ENCODE measurements at regions not wholly inside any gene's neighbourhood (a gene's known extent, or its start where the extent isn't known, plus 50 kb on each side); places are given as distances from the start of the nearest gene placed in this dataset.

GRCh38 chr13:44308352-44308751 lies 65.3 kb upstream of the SERP2 start:
- in situ Hi-C loops (cut with MboI; ENCODE audit: low pct_ligation_motif_present in 1 of 4, low pct_unique_long_range_greater_than_20kb in 1 of 4, low sequenced_read_pairs in 3 of 4): no loop called here
- peak overlapping the region; percentile 65 to 83 (median 78) for H3K27ac ChIP-seq
- no peaks in the 10 kb centered on the region for H3K9me3 ChIP-seq
- no peak for TF ChIP-seq POLR2A (IDR thresholded peaks at IDR 0.05)
- no peak for TF ChIP-seq EP300 (IDR thresholded peaks at IDR 0.05; ENCODE audit: low read depth)
- TF ChIP-seq POLR2AphosphoS5 (IDR thresholded peaks at IDR 0.05): no peak
- TF ChIP-seq, protein P1, sequence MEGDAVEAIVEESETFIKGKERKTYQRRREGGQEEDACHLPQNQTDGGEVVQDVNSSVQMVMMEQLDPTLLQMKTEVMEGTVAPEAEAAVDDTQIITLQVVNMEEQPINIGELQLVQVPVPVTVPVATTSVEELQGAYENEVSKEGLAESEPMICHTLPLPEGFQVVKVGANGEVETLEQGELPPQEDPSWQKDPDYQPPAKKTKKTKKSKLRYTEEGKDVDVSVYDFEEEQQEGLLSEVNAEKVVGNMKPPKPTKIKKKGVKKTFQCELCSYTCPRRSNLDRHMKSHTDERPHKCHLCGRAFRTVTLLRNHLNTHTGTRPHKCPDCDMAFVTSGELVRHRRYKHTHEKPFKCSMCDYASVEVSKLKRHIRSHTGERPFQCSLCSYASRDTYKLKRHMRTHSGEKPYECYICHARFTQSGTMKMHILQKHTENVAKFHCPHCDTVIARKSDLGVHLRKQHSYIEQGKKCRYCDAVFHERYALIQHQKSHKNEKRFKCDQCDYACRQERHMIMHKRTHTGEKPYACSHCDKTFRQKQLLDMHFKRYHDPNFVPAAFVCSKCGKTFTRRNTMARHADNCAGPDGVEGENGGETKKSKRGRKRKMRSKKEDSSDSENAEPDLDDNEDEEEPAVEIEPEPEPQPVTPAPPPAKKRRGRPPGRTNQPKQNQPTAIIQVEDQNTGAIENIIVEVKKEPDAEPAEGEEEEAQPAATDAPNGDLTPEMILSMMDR (IDR thresholded peaks at IDR 0.05): no peak
- no peaks in the 10 kb centered on the region for H3K27me3 ChIP-seq
- no peak overlapping the region for H3K4me3 ChIP-seq
- DNase-seq: no peak
- H3K36me3 ChIP-seq: no peaks in the 10 kb centered on the region
- 88% methylated on average over 3 of the region's 3 CpGs; no CpG with 5 or more reads in 1 of the 2 donors for WGBS, 2 donors (ENCODE audit: low coverage in 1 of 2)
- peaks cover 24 to 75% (median 51%) of the 10 kb centered on the region in 4 donors for H3K4me1 ChIP-seq
- intact Hi-C loops (cut with DNase I; ENCODE audit: low total_unique reads): loop anchor here (10.0 kb wide), 2 partner anchors 84 to 126 kb away; no protein-coding TSS in a partner anchor

- Histone ChIP-seq H3K27me3 (no peaks in the 10 kb centered on the region), H3K9me3 (no peaks in the 10 kb centered on the region), H3K4me3 (no peak overlapping the region), H3K27ac (peak overlapping the region; percentile 65 to 83 (median 78)), H3K36me3 (no peaks in the 10 kb centered on the region), H3K4me1 (peaks cover 17 to 70% (median 52%) of the 10 kb centered on the region in 4 donors)
- in situ Hi-C loops (cut with MboI; ENCODE audit: low pct_ligation_motif_present in 1 of 4, low pct_unique_long_range_greater_than_20kb in 1 of 4, low sequenced_read_pairs in 3 of 4) (no loop called here), intact Hi-C loops (cut with DNase I; ENCODE audit: low total_unique reads) (loop anchor here (10.0 kb wide), 2 partner anchors 85 to 125 kb away; no protein-coding TSS in a partner anchor)
- WGBS, 2 donors (ENCODE audit: low coverage in 1 of 2): 40 to 64% methylated on average over 1 to 15 of the region's 15 CpGs
- DNase-seq: peak; percentile 84
- TF ChIP-seq EP300 (IDR thresholded peaks at IDR 0.05; ENCODE audit: low read depth): no peak
- TF ChIP-seq, protein P1 (IDR thresholded peaks at IDR 0.05): peak in 2 of 5 experiments; percentile 42 to 55
- peak; percentile 50 for TF ChIP-seq POLR2A (IDR thresholded peaks at IDR 0.05)
- TF ChIP-seq POLR2AphosphoS5 (IDR thresholded peaks at IDR 0.05): peak; percentile 56 to 71 (median 60)
Measured at GRCh38 chr13:44309794-44310757, 63.5 kb upstream of the SERP2 start.

DNA sequence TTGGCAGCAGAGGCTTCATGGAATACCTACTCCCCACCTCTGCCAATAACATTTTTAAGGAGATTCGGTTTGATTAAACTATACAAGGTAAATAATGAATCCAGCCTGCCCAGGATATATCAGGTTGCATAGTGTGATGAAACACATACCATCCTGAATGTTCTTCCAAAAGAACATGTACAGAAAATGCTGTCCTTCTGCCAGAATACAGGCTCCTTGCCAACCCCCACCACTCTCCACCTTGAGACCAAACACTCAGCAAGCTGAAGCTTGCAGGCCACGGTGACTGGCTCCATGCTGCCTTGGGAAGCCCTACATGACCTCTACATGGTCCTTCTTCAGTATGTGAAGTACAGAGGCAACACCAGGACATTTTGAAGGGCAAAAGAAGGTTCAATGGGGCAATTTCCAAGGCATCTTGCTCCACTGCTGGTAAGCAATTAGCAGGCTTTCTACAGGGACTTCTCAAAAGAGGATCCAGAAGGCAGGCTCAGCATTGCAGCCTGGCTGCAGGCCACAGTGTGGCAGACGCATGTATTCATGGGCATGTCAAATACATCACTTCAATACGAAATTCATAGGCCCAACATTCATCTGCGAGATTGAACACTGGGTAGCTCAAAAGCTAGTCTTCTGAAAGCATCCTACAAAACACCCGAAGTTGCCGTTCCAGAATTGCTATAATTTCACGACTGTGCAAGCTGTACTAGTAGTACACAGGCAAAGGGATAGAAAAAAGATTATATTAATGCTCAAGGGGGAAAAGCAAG lies 62.4 kb upstream of the SERP2 start:
- Histone ChIP-seq H3K4me3 (no peak overlapping the region), H3K36me3 (no peaks in the 10 kb centered on the region), H3K27ac (peak overlapping the region in 3 of 4 donors; percentile 65 to 83 (median 74)), H3K9me3 (no peaks in the 10 kb centered on the region), H3K4me1 (peaks cover 10 to 59% (median 42%) of the 10 kb centered on the region in 4 donors), H3K27me3 (no peaks in the 10 kb centered on the region)
- TF ChIP-seq POLR2AphosphoS5 (IDR thresholded peaks at IDR 0.05) (peak in 1 of 3 donors; percentile 12), POLR2A (IDR thresholded peaks at IDR 0.05) (no peak)
- TF ChIP-seq, protein P1 (IDR thresholded peaks at IDR 0.05): no peak
- intact Hi-C loops (cut with DNase I; ENCODE audit: low total_unique reads): no loop called here
- in situ Hi-C loops (cut with MboI; ENCODE audit: low pct_ligation_motif_present in 1 of 4, low pct_unique_long_range_greater_than_20kb in 1 of 4, low sequenced_read_pairs in 3 of 4): no loop called here
- no peak for DNase-seq
- 66 to 72% methylated on average over 6 to 8 of the region's 8 CpGs for WGBS, 2 donors (ENCODE audit: low coverage in 1 of 2)

- WGBS, 2 donors (ENCODE audit: low coverage in 1 of 2): 95 to 100% methylated on average over 1 to 3 of the region's 3 CpGs
- peaks cover 10 to 50% (median 34%) of the 10 kb centered on the region in 4 donors for H3K4me1 ChIP-seq
- DNase-seq: no peak
- no peaks in the 10 kb centered on the region for H3K27me3 ChIP-seq
- in situ Hi-C loops (cut with MboI; ENCODE audit: low pct_ligation_motif_present in 1 of 4, low pct_unique_long_range_greater_than_20kb in 1 of 4, low sequenced_read_pairs in 3 of 4) (no loop called here), intact Hi-C loops (cut with DNase I; ENCODE audit: low total_unique reads) (no loop called here)
- peak overlapping the region in 1 of 4 donors; percentile 78 for H3K27ac ChIP-seq
- no peak for TF ChIP-seq POLR2A (IDR thresholded peaks at IDR 0.05)
- TF ChIP-seq, protein P1 (IDR thresholded peaks at IDR 0.05): no peak
- no peak overlapping the region for H3K4me3 ChIP-seq
- no peaks in the 10 kb centered on the region for H3K9me3 ChIP-seq
- no peaks in the 10 kb centered on the region for H3K36me3 ChIP-seq
Measured at GRCh38 chr13:44312131-44312530, 61.5 kb upstream of the SERP2 start.

All from transverse colon (tissue), 4 donors.